ENCODE measurements at regions not wholly inside any gene's neighbourhood (a gene's known extent, or its start where the extent isn't known, plus 50 kb on each side); places are given as distances from the start of the nearest gene placed in this dataset.

GRCh38 chr3:67976663-67977062 is 322.3 kb upstream of the SUCLG2 start:
- H3K9ac ChIP-seq (ENCODE audit: low read depth in 2 of 2, low read length in 2 of 2) = no peak overlapping the region
- intact Hi-C loops (cut with DNase I) = no loop called here
- H3K4me3 ChIP-seq = no peak overlapping the region

GRCh38 chr3:67964596-67964995 is 310.2 kb upstream of the SUCLG2 start:
- intact Hi-C loops (cut with DNase I) = no loop called here
- Histone ChIP-seq H3K9me3 (no peaks in the 10 kb centered on the region), H3K4me3 (no peak overlapping the region), H3K9ac (ENCODE audit: low read depth in 2 of 2, low read length in 2 of 2) (no peak overlapping the region), H3K36me3 (no peaks in the 10 kb centered on the region), H3K4me1 (no peaks in the 10 kb centered on the region), H3K27me3 (no peaks in the 10 kb centered on the region), H3K27ac (no peak overlapping the region)
- no peak for TF ChIP-seq CTCF (IDR thresholded peaks at IDR 0.05)
- DNase-seq = no peak

More at GRCh38 chr3:67976663-67977062, 322.3 kb upstream of the SUCLG2 start:
- Histone ChIP-seq H3K27ac (no peak overlapping the region), H3K27me3 (no peaks in the 10 kb centered on the region), H3K4me1 (no peaks in the 10 kb centered on the region), H3K36me3 (no peaks in the 10 kb centered on the region), H3K9me3 (no peaks in the 10 kb centered on the region)
- no peak for DNase-seq
- no peak for TF ChIP-seq CTCF (IDR thresholded peaks at IDR 0.05)

- no peak for TF ChIP-seq CTCF (IDR thresholded peaks at IDR 0.05)
- Histone ChIP-seq H3K9me3 (no peaks in the 10 kb centered on the region), H3K9ac (ENCODE audit: low read depth in 2 of 2, low read length in 2 of 2) (no peak overlapping the region), H3K4me3 (no peak overlapping the region), H3K36me3 (no peaks in the 10 kb centered on the region), H3K4me1 (no peaks in the 10 kb centered on the region), H3K27ac (no peak overlapping the region), H3K27me3 (no peaks in the 10 kb centered on the region)
- intact Hi-C loops (cut with DNase I) = no loop called here
- no peak for DNase-seq
Observed at GRCh38 chr3:67957268-67957667, 302.9 kb upstream of the SUCLG2 start.

- DNase-seq = no peak
- H3K4me3 ChIP-seq = no peak overlapping the region
- H3K36me3 ChIP-seq = no peaks in the 10 kb centered on the region
- H3K27me3 ChIP-seq = no peaks in the 10 kb centered on the region
- no peak for TF ChIP-seq CTCF (IDR thresholded peaks at IDR 0.05)
- no peaks in the 10 kb centered on the region for H3K4me1 ChIP-seq
- H3K27ac ChIP-seq = no peak overlapping the region
- H3K9me3 ChIP-seq = no peaks in the 10 kb centered on the region
- intact Hi-C loops (cut with DNase I) = no loop called here
- H3K9ac ChIP-seq (ENCODE audit: low read depth in 2 of 2, low read length in 2 of 2) = no peak overlapping the region
Observed at GRCh38 chr3:67947808-67948508, 293.5 kb upstream of the SUCLG2 start.

- Histone ChIP-seq H3K4me3 (no peak overlapping the region), H3K36me3 (no peaks in the 10 kb centered on the region), H3K9ac (ENCODE audit: low read depth in 2 of 2, low read length in 2 of 2) (no peak overlapping the region), H3K9me3 (no peaks in the 10 kb centered on the region), H3K27me3 (no peaks in the 10 kb centered on the region), H3K27ac (no peak overlapping the region), H3K4me1 (no peaks in the 10 kb centered on the region)
- TF ChIP-seq CTCF (IDR thresholded peaks at IDR 0.05) = no peak
- no peak for DNase-seq
- intact Hi-C loops (cut with DNase I) = no loop called here
Observed at GRCh38 chr3:67946436-67946835, 292.0 kb upstream of the SUCLG2 start.

Data from colonic mucosa (tissue), 4 donors.